ENCODE measurements at regions not wholly inside any gene's neighbourhood (a gene's known extent, or its start where the extent isn't known, plus 50 kb on each side); places are given as distances from the start of the nearest gene placed in this dataset.

GRCh38 chr12:53887006-53887405, 51.6 kb upstream of the HOXC13 start:
- DNase-seq (ENCODE audit: low read depth), result no peak
- TF ChIP-seq CTCF (conservative IDR thresholded peaks at IDR 0.05; ENCODE audit: low read depth, low read length), result no peak
- H3K4me3 ChIP-seq (ENCODE audit: low read depth, low read length), result no peak overlapping the region

- DNase-seq (ENCODE audit: low read depth), result no peak
These were observed 50.8 kb upstream of the HOXC13 start for GRCh38 chr12:53887881-53888280.

More at GRCh38 chr12:53887881-53888280, 50.8 kb upstream of the HOXC13 start:
- no peak for TF ChIP-seq CTCF (conservative IDR thresholded peaks at IDR 0.05; ENCODE audit: low read depth, low read length)
- H3K4me3 ChIP-seq (ENCODE audit: low read depth, low read length), result no peak overlapping the region

All from epithelial cell of proximal tubule (primary cell).